Esophagus mucosa (tissue), 1 donor: ENCODE measurements at regions not wholly inside any gene's neighbourhood (a gene's known extent, or its start where the extent isn't known, plus 50 kb on each side); places are given as distances from the start of the nearest gene placed in this dataset.
"Not testable (repeated sequence)": the region's sequence is repeated elsewhere in the genome, so short reads cannot be mapped to it uniquely, and the experiment has no call there.

ENCODE experiments used
- ATAC-seq: fragments of 200-7000 bp; cut with Tn5 transposase; one replicate; pipeline ENCODE4 v1.9.1; 2020
- donor health status: DM: yes; HTN: yes; CAD: no.

DNA sequence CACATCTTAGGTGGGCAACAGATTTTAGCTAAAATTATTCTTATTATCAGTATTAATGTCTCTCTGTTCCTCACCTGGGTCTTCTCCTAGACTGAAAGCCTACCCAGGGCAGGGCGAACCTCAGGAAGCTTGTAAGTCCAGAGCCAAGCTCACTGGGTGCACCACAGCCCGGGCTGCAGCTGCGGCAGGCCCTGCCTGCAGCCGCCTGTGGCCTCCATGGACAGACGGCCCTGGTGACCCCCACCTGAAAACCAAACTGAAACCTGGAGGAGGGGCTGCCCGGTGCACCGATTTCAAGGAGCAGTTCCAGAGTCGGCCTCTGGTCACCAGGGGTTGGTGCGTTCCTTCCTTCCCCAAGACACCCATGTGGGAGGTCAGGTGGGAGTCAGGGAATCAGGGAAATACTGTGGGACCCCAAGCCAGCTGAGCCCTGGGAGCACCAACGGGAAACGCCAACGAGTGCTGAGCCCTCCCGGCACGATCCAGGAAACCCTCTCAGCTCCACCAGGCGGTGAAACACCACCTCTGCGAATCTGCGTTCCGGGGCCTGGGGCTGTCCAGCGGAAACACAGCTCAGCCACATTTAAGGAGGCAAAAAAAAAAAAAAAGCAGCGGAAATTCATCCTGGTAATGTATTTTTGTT lies 68.6 kb upstream of the PPP1R26 start:
- no peak for ATAC-seq

DNA sequence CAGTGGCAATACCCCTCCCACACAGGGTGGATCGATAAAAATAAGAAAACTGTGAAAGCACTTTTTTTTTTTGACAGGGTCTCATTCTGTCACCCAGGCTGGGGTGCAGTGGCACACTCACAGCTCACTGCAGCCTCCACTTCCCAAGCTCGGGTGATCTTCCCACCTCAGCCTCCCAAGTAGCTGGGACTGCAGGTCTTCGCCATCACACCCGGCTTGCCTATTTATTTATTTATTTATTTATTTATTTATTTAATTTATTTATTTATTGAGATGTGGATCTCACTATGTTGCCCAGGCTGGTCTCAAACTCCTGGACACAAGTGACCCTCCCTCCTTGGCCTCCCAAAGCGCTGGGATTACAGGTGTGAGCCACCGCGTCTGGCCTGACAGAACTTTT lies 68.0 kb upstream of the PPP1R26 start:
- not testable (repeated sequence) for ATAC-seq

DNA sequence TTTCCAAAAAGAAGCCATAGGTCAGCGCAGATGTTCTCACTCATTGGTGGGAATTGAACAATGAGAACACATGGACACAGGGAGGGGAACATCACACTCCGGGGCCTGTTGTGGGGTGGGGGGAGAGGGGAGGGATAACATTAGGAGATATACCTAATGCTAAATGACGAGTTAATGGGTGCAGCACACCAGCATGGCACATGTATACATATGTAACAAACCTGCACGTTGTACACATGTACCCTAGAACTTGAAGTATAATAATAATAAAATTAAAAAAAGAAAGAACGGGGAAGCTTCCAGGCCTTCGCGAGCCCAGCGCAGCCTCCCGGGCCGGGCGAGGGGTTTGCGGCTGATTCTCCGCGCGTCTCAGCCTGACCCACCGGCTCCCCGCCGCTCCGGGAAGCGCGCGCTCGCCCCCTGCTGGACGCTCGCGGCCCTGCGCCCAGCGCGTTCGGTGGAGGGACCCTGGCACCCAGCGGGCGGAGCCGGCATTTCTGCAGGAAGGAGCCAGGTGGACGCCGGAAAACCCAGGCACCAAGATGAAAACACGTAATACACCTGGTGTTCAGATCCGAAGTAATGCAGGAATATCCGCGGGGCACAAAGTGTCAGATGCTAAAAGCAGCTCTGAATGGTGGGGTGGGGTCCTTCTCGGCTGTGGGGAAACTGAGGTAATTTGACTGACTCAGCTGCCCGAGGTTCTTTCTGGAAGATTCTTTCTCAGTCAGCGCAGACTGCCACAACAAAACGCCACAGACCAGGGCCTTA lies 67.1 kb upstream of the PPP1R26 start:
- ATAC-seq, result peak; percentile 91

DNA sequence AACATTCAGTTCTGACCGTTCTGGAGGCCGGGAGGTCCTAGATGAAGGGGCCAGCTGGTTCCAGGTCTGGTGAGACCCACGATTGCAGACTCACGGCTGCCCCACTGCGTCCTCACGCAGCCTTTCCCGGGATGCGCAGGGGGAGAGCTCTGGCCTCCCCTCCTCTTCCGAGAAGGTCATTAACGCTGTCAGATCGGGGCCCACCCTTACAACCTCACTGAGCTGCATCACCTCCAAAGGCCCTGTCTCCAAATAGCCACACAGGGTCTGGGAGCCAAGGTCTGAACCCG lies 66.6 kb upstream of the PPP1R26 start:
- ATAC-seq, result no peak

DNA sequence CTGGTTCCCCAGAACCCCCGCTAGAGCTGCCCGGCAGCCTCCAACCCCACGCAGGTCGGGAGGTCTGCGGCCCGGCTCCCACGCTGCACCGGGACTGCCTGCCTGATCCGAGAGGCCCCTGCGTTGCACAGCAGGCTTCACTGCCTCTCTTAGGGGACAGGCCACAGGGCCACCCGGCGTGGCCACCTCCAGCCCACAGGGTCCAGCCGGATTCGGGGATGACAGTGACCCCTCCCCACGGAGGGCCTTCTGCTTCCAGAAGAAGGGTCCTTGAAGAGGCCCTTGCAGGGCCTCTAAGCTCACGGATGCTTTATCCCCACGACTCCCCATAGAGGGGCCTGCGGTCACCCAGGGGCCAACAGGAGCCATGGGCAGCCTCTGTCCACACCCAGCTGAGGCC lies 66.1 kb upstream of the PPP1R26 start:
- ATAC-seq, result no peak

DNA sequence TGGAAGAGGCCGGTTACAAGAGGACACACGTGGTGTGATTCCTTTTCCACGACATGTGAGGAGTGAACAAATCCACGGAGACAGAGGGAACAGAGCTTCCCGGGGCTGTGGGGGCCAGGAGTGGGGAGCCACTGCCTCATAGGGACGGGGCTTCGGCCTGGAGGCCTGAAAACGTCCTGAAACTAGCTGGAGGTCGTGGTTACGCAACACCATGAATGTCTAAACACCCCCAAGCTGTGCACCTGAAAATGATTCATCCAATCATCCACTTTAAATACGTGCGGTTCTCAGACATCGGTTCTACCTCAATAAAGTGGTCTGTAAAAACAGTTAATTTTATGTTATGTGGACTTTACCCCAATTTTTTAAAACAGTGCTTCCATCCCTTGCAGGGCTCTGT lies 65.3 kb upstream of the PPP1R26 start:
- ATAC-seq, result no peak

DNA sequence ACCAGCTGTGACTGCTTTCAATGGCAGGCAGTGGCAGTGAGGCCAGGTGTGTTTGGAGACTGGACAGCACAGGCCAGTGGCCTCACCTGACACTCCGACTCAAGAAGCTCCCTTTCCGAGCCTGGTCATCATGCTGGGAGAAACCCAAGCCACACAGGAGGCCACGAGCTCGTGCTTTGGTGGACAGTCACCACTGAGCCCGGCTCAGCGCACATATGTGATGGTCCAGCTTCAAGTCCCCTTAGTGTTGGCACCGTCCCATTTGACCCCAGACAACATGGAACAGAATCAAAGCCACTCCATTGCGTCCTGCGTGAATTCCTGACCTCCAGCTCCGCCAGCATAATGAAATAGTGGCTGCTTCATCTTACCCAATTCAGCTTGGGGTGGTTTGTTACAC lies 64.0 kb upstream of the PPP1R26 start:
- ATAC-seq, result no peak

DNA sequence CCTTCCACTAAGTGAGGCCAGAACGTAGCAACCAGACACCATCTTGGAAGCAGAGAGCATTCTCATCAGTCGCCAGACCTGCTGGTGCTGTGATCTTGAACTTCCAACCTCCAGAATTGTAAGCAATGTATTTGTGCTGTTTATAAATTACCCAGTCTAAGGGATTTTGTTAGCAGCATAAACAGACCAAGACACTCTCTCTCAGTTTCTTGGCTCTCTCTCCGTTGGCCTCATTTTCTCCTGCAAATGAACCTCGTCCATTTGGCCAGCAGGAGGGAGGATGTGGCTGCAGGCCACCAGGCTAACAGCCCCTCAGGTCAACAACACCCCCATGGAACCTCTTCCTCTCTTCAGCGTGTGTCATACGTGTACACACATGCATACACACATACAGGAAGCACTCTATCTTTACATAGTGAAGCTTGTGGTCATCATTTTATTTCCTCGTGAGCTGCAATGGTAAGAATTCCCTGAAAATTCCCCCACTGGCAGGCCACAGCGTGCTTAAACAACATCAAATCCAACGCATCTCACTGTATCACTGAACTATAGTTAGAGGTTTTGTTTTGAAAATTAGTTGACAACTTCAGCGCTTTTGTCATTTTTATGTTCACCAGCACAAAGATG lies 62.8 kb upstream of the PPP1R26 start:
- peak; percentile 43 for ATAC-seq

DNA sequence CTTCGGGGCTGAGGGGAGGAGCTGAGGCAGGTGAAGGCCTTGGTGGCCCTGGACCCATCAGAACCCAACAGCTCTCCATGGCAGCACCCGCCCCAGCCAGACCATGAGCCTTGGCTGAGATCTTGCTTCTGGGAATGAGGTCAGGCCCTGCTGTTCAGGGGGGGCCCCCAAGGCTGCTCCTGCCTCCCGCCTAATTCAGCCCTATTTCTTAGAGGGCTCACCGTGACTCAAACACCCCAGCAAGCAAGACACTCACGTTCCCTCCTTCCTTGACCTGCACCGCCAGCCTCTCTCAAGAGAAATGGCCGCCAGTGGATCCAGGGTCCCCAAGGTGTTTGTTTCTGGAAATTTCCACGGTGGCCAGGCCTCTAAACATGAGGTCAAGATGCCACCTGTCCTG lies 61.4 kb upstream of the PPP1R26 start:
- ATAC-seq, result no peak

DNA sequence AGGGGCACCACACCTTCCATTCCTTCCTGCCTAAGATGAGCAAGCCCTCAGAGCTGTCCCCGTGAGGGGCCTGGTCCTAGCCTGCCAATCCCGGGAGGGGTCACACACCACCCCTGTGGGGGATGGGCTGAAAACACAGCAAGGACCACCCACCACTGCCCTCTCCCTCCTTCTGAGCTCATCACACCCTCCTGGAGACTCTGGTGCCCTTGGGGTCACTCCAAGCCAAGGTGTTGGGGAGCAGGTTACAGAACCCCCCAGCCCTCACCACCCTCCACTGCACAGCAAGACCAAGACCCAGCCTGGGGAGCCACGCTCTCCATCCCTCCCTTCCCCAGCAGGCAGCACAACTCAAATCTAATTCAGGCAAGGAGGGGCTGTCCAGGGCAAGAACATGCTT lies 60.5 kb upstream of the PPP1R26 start:
- ATAC-seq, result no peak

DNA sequence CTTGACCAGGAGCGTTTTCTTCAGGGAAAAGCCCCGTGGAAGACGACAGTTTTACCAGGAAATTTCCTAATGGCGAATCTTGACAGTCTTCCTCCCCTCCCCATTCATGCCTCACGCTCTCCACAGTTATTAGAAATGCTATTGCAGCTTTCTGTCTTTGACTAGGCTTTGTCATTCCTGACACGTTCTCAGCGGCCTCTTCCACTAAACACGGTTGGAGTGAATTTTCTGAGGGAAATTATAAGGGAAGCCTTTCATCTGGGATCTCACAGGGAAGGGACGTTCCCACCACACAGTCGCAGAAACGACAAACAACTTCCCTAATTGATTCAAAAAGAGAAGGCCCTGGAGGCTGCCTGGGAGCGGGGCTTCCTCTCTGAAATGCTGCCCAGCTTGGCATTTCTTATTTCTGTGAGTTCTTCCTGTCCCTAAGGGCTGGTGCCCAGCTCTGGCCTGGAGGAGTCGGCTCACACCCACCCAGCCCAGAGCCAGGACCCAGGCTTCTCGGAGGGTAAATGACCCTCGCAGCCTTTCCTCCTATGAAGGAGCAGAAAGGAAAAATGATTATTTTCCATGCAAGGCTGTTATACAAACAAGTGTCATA lies 57.1 kb upstream of the PPP1R26 start:
- ATAC-seq, result no peak

DNA sequence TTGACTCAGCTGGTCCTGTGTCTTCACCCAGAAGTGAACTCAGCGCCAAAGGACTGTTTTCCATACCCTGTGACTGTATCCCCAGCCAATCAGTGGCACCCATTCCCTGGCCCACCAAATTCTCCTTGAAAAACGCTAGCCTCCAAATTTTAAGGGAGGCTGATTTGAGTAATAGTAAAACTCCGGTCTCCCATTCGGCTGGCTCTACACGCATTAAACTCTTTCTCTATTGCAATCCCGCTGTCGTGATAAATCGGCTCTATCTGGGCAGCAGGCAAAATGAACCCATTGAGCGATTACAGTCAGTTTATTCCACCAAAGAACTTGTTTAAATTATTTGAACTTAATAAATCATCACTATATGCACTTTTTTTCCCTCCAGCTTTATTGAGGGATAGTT lies 55.9 kb upstream of the PPP1R26 start:
- ATAC-seq, result no peak
